Activated CD4-positive, alpha-beta memory T cell treated with anti-CD3 and anti-CD28 coated beads, Interleukin-2, amount 10 ng/mL, durations not matched to agents 7 days and 5 days (primary cell): ENCODE measurements at regions not wholly inside any gene's neighbourhood (a gene's known extent, or its start where the extent isn't known, plus 50 kb on each side); places are given as distances from the start of the nearest gene placed in this dataset.

ENCODE experiments used
- CTCF ChIA-PET: fragments of 350-600 bp; sonication (Branson Sonifier 250); formaldehyde crosslinking; loops from one replicate; lab custom pipeline; 2021; ENCODE audit warnings: antibody characterized with exemption, inconsistent platforms; lab: Charles Lee
- POLR2A ChIA-PET: fragments of 350-600 bp; sonication (Branson Sonifier 250); formaldehyde crosslinking; loops from one replicate; lab custom pipeline; 2021; ENCODE audit warnings: antibody characterized with exemption; lab: Charles Lee
- DNase-seq: peaks from one replicate; pipeline ENCODE4 v3.0.0-alpha.2; 2020
- H3K27ac Mint-ChIP-seq: one replicate; pipeline ENCODE4 v1.8.0; 2021; ENCODE audit warnings: mild to moderate bottlenecking, mixed read lengths
- H3K27me3 Mint-ChIP-seq: one replicate; pipeline ENCODE4 v1.8.0; 2021; ENCODE audit warnings: mixed read lengths
- H3K36me3 Mint-ChIP-seq: one replicate; pipeline ENCODE4 v1.8.0; 2021; ENCODE audit warnings: low read depth, mixed read lengths
- H3K4me1 Mint-ChIP-seq: one replicate; pipeline ENCODE4 v1.8.0; 2021; ENCODE audit warnings: mixed read lengths
- H3K4me3 Mint-ChIP-seq: one replicate; pipeline ENCODE4 v1.8.0; 2021; ENCODE audit warnings: mild to moderate bottlenecking, mixed read lengths
- H3K9me3 Mint-ChIP-seq: one replicate; pipeline ENCODE4 v1.8.0; 2021; ENCODE audit warnings: mixed read lengths

GRCh38 chr20:48208176-48208575, 422.9 kb upstream of the SULF2 start:
- ChIA-PET POLR2A (no interaction called here), CTCF (no interaction called here)
- no peaks in the 10 kb centered on the region for H3K9me3 Mint-ChIP-seq
- H3K36me3 Mint-ChIP-seq = no peaks in the 10 kb centered on the region
- H3K27me3 Mint-ChIP-seq = no peaks in the 10 kb centered on the region
- no peak for DNase-seq
- no peak overlapping the region for H3K4me3 Mint-ChIP-seq
- no peak overlapping the region for H3K27ac Mint-ChIP-seq
- H3K4me1 Mint-ChIP-seq = no peaks in the 10 kb centered on the region

DNA sequence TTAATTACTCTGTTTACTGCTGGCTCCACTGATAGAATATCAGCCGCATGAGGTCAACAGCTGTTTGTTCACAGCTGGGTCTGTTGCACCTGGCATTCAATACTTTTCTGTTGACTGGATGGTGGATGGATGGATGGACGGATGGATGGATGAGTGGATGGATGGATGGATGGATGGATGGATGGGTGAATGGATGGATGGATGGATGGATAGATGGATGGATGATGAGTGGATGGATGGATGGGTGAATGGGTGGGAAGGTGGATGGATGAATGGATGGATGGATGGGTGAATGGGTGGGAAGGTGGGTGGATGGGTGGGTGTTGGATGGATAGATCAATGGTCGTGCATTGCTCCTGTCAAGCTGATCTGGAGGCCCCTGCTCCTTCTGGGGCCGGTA, 422.2 kb upstream of the SULF2 start:
- no peak overlapping the region for H3K4me3 Mint-ChIP-seq
- no peaks in the 10 kb centered on the region for H3K27me3 Mint-ChIP-seq
- DNase-seq = no peak
- H3K27ac Mint-ChIP-seq = no peak overlapping the region
- CTCF ChIA-PET = no interaction called here
- no peaks in the 10 kb centered on the region for H3K9me3 Mint-ChIP-seq
- no peaks in the 10 kb centered on the region for H3K4me1 Mint-ChIP-seq
- no peaks in the 10 kb centered on the region for H3K36me3 Mint-ChIP-seq
- POLR2A ChIA-PET = no interaction called here

DNA sequence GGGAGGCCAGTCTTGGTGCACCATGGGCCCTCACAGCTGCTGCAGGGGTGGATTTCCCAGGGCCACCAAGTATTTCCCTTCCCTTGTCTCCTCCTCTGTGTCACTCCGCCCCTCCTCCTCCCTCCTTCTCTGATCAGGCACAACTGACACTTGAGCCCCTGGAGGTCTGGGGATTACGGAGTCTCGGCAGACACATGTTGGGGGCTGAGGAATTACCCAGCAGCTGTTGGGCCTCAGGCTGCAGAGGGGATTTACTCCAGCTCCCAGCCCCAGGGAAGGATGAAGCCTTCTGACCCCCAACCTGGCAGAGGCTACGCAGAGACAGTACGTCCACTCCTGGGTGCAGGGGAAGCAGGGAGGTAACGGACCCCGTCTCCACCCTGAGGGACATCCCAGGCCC, 420.5 kb upstream of the SULF2 start:
- H3K27me3 Mint-ChIP-seq = no peaks in the 10 kb centered on the region
- no peaks in the 10 kb centered on the region for H3K36me3 Mint-ChIP-seq
- H3K9me3 Mint-ChIP-seq = no peaks in the 10 kb centered on the region
- ChIA-PET CTCF (no interaction called here), POLR2A (no interaction called here)
- no peaks in the 10 kb centered on the region for H3K4me1 Mint-ChIP-seq
- no peak for DNase-seq
- H3K27ac Mint-ChIP-seq = no peak overlapping the region
- H3K4me3 Mint-ChIP-seq = no peak overlapping the region

DNA sequence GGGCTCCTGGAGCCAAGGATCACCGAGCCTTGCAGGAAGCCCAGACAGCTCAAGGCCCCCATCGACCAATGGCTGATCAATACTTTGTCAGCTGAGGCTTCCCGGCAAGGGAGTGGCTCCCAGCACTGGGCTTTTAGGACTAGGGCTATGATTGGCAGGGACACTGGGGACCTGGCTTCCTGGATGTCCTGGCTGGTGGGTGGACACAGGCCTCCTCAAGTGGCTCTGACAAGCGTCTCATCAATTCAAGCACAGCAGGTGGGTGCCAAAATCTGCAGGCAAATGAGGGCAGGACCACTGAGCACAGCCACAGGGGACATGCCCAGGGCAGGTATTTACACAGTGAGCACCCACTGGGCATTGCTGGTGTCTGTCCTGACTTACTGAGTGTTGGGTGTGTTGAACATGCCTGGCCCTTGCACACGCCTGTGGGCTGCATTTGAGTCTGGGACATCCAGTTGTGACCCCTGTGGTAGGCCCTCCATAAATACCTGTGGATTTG, 420.1 kb upstream of the SULF2 start:
- ChIA-PET POLR2A (no interaction called here), CTCF (no interaction called here)
- H3K27ac Mint-ChIP-seq = no peak overlapping the region
- no peak for DNase-seq
- H3K9me3 Mint-ChIP-seq = no peaks in the 10 kb centered on the region
- no peaks in the 10 kb centered on the region for H3K4me1 Mint-ChIP-seq
- H3K4me3 Mint-ChIP-seq = no peak overlapping the region
- no peaks in the 10 kb centered on the region for H3K27me3 Mint-ChIP-seq
- no peaks in the 10 kb centered on the region for H3K36me3 Mint-ChIP-seq

GRCh38 chr20:48204499-48204898, 419.2 kb upstream of the SULF2 start:
- no peak for DNase-seq

GRCh38 chr20:48203252-48203651, 418.0 kb upstream of the SULF2 start:
- no peaks in the 10 kb centered on the region for H3K27me3 Mint-ChIP-seq
- CTCF ChIA-PET = no interaction called here
- H3K27ac Mint-ChIP-seq = no peak overlapping the region

More at GRCh38 chr20:48204499-48204898, 419.2 kb upstream of the SULF2 start:
- Mint-ChIP-seq H3K36me3 (no peaks in the 10 kb centered on the region), H3K27ac (no peak overlapping the region), H3K27me3 (no peaks in the 10 kb centered on the region), H3K4me1 (no peaks in the 10 kb centered on the region), H3K4me3 (no peak overlapping the region), H3K9me3 (no peaks in the 10 kb centered on the region)
- ChIA-PET POLR2A (no interaction called here), CTCF (no interaction called here)

GRCh38 chr20:48202334-48203113, 417.2 kb upstream of the SULF2 start:
- no peaks in the 10 kb centered on the region for H3K9me3 Mint-ChIP-seq
- CTCF ChIA-PET = no interaction called here
- H3K36me3 Mint-ChIP-seq = no peaks in the 10 kb centered on the region
- DNase-seq = no peak
- no peaks in the 10 kb centered on the region for H3K27me3 Mint-ChIP-seq
- no peaks in the 10 kb centered on the region for H3K4me1 Mint-ChIP-seq
- no peak overlapping the region for H3K4me3 Mint-ChIP-seq
- POLR2A ChIA-PET = no interaction called here
- no peak overlapping the region for H3K27ac Mint-ChIP-seq

More at GRCh38 chr20:48203252-48203651, 418.0 kb upstream of the SULF2 start:
- DNase-seq = no peak
- H3K4me3 Mint-ChIP-seq = no peak overlapping the region
- no peaks in the 10 kb centered on the region for H3K4me1 Mint-ChIP-seq
- no peaks in the 10 kb centered on the region for H3K36me3 Mint-ChIP-seq
- H3K9me3 Mint-ChIP-seq = no peaks in the 10 kb centered on the region
- POLR2A ChIA-PET = no interaction called here

DNA sequence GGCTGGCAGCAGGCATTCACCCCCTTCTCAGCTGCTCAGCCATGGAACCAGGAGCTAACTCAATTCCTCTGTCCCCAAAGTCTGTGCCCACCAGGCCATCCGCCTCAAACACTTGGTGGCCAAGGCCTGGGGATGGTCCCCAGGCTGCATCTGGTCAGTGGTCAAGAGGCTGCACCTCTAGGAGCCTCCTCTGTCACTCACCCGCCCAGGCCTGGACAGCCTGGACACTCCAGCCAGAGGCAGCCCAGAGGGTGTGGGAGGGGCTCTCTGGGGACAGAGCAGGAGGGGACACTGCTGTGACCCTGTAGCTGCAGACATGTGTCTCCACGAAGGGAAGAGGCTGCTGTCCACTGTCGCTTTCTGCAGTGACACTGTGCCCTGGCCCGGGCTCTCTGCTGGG, 416.6 kb upstream of the SULF2 start:
- no peaks in the 10 kb centered on the region for H3K9me3 Mint-ChIP-seq
- H3K36me3 Mint-ChIP-seq = no peaks in the 10 kb centered on the region
- no peaks in the 10 kb centered on the region for H3K4me1 Mint-ChIP-seq
- CTCF ChIA-PET = no interaction called here
- DNase-seq = no peak
- no peak overlapping the region for H3K27ac Mint-ChIP-seq
- POLR2A ChIA-PET = no interaction called here
- no peaks in the 10 kb centered on the region for H3K27me3 Mint-ChIP-seq
- no peak overlapping the region for H3K4me3 Mint-ChIP-seq

DNA sequence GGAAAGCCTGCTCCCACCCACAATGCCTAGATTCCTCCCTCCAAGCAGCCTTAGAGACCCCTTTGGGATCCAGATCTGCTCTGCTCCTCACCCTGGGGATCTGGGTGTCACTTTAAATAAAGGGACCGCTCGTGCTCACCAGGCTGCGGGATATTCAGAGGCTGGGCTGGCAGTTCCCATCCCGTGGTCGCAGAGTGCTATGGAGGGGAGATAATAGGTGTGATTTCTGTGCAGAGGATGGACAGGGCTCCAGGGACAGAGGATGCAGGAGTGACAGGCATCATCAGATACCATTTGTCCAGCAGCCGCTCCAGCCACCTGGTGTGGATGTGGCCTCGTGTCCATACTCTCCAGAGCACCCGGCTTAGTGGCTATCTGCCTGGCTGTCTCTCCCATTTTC, 415.9 kb upstream of the SULF2 start:
- POLR2A ChIA-PET = no interaction called here
- Mint-ChIP-seq H3K27ac (no peak overlapping the region), H3K27me3 (no peaks in the 10 kb centered on the region), H3K9me3 (no peaks in the 10 kb centered on the region), H3K4me1 (no peaks in the 10 kb centered on the region), H3K36me3 (no peaks in the 10 kb centered on the region), H3K4me3 (no peak overlapping the region)
- CTCF ChIA-PET = no interaction called here
- no peak for DNase-seq

GRCh38 chr20:48198929-48199451, 413.7 kb upstream of the SULF2 start:
- ChIA-PET CTCF (no interaction called here), POLR2A (no interaction called here)
- Mint-ChIP-seq H3K27ac (no peak overlapping the region), H3K27me3 (no peaks in the 10 kb centered on the region), H3K4me3 (no peak overlapping the region), H3K36me3 (no peaks in the 10 kb centered on the region), H3K9me3 (no peaks in the 10 kb centered on the region), H3K4me1 (no peaks in the 10 kb centered on the region)
- DNase-seq = no peak

DNA sequence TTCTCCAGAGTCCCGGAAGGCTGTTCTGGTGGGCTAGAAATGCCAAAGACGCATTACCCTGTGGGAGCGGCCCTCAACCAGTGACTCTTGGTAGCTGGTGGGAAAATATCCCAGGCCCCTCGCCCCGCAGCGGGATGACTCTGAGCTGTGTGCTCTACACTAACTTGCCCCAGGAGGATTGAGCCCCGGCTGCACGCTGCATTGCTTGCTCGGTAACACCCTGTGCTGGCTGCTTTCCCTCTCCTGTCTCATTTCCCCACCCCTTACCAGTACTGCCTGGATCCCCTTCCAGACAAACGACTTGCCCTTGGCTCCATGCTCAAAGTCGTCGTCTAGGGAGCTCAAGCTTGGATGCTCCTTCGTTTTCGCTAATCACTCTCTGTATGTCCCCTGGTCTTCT, 411.8 kb upstream of the SULF2 start:
- no peaks in the 10 kb centered on the region for H3K9me3 Mint-ChIP-seq
- no peak overlapping the region for H3K4me3 Mint-ChIP-seq
- DNase-seq = no peak
- H3K4me1 Mint-ChIP-seq = no peaks in the 10 kb centered on the region
- H3K27ac Mint-ChIP-seq = no peak overlapping the region
- POLR2A ChIA-PET = no interaction called here
- CTCF ChIA-PET = no interaction called here
- no peaks in the 10 kb centered on the region for H3K36me3 Mint-ChIP-seq
- no peaks in the 10 kb centered on the region for H3K27me3 Mint-ChIP-seq

GRCh38 chr20:48196486-48196885, 411.2 kb upstream of the SULF2 start:
- Mint-ChIP-seq H3K27ac (no peak overlapping the region), H3K9me3 (no peaks in the 10 kb centered on the region), H3K4me3 (no peak overlapping the region), H3K4me1 (no peaks in the 10 kb centered on the region), H3K36me3 (no peaks in the 10 kb centered on the region), H3K27me3 (no peaks in the 10 kb centered on the region)
- ChIA-PET POLR2A (no interaction called here), CTCF (no interaction called here)
- no peak for DNase-seq

DNA sequence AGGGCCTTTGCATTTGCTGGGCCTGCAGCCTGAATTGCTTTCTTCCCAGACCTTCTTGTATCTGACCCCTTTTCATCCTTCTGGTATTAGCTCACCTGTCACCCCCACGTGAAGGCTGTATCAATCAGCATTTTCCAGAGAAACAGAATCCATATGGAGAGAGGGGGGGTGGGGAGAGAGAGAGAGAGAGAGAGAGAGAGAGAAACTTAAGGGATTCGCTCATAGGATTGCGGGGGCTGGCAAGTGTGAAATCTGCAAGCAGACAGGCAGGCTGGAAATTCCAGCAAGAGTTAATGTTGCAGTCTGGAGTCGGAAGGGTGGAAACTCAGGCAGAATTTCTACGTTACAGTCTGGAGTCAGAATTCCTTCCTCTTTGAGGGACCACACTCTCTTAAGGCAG, 410.7 kb upstream of the SULF2 start:
- no peak overlapping the region for H3K4me3 Mint-ChIP-seq
- CTCF ChIA-PET = no interaction called here
- POLR2A ChIA-PET = no interaction called here
- no peak overlapping the region for H3K27ac Mint-ChIP-seq
- H3K27me3 Mint-ChIP-seq = no peaks in the 10 kb centered on the region
- H3K4me1 Mint-ChIP-seq = no peaks in the 10 kb centered on the region
- no peak for DNase-seq
- no peaks in the 10 kb centered on the region for H3K9me3 Mint-ChIP-seq
- H3K36me3 Mint-ChIP-seq = no peaks in the 10 kb centered on the region
